ENCODE measurements at regions not wholly inside any gene's neighbourhood (a gene's known extent, or its start where the extent isn't known, plus 50 kb on each side); places are given as distances from the start of the nearest gene placed in this dataset.

DNA sequence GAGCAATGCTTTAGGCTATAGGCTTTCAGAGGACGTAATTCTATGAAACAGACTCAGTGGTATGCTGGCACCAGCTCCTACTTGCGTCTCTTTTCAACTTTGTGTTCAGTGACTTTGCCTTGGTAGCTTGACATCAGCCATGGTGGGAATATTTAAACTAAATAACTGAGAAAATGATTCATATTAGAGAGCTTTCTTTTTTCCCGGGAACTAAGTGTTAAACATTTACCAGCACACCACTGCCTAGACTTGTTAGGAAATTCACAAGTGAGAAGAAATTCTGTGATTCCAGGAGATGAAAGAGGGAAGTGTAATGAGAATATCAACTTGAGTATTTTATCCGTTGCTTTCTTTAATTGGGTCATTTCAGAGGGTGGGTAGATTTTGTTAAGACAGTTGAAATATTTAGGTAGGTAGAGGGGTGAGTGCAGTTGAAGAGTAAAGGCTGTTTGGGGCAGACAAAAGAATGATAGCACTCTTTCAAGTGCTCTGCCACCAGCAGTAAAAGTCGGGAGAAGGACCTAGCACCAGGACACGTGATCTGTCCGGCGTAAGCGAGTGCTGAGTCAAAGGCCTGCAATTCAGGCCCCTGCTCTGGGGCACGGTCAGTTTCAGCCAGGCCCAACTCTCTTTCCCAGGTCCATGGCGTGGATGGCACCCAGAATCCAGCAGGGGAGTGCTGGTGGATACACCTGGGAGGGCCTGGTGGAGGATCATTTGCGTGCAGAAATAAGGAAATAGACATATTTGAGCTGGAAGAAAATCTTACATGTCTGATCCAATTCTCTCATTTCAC is 206.3 kb downstream of the SNX10 start (continued):
- TF ChIP-seq HMG20B (CRISPR knock-in tag; IDR thresholded peaks at IDR 0.05) (no peak), L3MBTL2 (IDR thresholded peaks at IDR 0.05) (peak; percentile 86), ZFX (CRISPR knock-in tag; IDR thresholded peaks at IDR 0.05) (peak; percentile 41; the same call in 1 of the 2 replicates), CXXC5 (CRISPR knock-in tag; IDR thresholded peaks at IDR 0.05) (peak; percentile 41; the same call in 1 of the 2 replicates), ZEB2 (IDR thresholded peaks at IDR 0.05) (no peak), ARNT (IDR thresholded peaks at IDR 0.05) (no peak), PRMT5 (CRISPR knock-in tag; IDR thresholded peaks at IDR 0.05) (no peak), RFX7 (CRISPR knock-in tag; IDR thresholded peaks at IDR 0.05) (no peak), CBFA2T2 (conservative IDR thresholded peaks at IDR 0.05) (peak; percentile 30), TOE1 (IDR thresholded peaks at IDR 0.05; ENCODE audit: borderline replicate concordance) (peak; percentile 85; the same call in 1 of the 2 replicates), TOE1 (CRISPR knock-in tag; IDR thresholded peaks at IDR 0.05; ENCODE audit: borderline replicate concordance, low read depth) (no peak), HDAC1 (IDR thresholded peaks at IDR 0.05) (no peak), TFE3 (CRISPR knock-in tag; IDR thresholded peaks at IDR 0.05) (peak; percentile 83)
- TF ChIP-seq, protein P1, sequence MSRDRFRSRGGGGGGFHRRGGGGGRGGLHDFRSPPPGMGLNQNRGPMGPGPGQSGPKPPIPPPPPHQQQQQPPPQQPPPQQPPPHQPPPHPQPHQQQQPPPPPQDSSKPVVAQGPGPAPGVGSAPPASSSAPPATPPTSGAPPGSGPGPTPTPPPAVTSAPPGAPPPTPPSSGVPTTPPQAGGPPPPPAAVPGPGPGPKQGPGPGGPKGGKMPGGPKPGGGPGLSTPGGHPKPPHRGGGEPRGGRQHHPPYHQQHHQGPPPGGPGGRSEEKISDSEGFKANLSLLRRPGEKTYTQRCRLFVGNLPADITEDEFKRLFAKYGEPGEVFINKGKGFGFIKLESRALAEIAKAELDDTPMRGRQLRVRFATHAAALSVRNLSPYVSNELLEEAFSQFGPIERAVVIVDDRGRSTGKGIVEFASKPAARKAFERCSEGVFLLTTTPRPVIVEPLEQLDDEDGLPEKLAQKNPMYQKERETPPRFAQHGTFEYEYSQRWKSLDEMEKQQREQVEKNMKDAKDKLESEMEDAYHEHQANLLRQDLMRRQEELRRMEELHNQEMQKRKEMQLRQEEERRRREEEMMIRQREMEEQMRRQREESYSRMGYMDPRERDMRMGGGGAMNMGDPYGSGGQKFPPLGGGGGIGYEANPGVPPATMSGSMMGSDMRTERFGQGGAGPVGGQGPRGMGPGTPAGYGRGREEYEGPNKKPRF (IDR thresholded peaks at IDR 0.05; ENCODE audit: low read depth, low read length) = no peak
- TF ChIP-seq, protein P2, sequence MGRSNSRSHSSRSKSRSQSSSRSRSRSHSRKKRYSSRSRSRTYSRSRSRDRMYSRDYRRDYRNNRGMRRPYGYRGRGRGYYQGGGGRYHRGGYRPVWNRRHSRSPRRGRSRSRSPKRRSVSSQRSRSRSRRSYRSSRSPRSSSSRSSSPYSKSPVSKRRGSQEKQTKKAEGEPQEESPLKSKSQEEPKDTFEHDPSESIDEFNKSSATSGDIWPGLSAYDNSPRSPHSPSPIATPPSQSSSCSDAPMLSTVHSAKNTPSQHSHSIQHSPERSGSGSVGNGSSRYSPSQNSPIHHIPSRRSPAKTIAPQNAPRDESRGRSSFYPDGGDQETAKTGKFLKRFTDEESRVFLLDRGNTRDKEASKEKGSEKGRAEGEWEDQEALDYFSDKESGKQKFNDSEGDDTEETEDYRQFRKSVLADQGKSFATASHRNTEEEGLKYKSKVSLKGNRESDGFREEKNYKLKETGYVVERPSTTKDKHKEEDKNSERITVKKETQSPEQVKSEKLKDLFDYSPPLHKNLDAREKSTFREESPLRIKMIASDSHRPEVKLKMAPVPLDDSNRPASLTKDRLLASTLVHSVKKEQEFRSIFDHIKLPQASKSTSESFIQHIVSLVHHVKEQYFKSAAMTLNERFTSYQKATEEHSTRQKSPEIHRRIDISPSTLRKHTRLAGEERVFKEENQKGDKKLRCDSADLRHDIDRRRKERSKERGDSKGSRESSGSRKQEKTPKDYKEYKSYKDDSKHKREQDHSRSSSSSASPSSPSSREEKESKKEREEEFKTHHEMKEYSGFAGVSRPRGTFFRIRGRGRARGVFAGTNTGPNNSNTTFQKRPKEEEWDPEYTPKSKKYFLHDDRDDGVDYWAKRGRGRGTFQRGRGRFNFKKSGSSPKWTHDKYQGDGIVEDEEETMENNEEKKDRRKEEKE (IDR thresholded peaks at IDR 0.05; ENCODE audit: borderline replicate concordance in 1 of 2, control insufficient read depth in 1 of 2, low read depth in 2 of 2, low read length in 1 of 2) = no peak

Data from K562 (cell line).